GM12874 (cell line): ENCODE measurements at regions not wholly inside any gene's neighbourhood (a gene's known extent, or its start where the extent isn't known, plus 50 kb on each side); places are given as distances from the start of the nearest gene placed in this dataset.

ENCODE experiments used
- CTCF ChIP-seq: IDR thresholded peaks from 2 replicates; pipeline ENCODE4 v1.5.1; 2011; ENCODE audit warnings: low read depth, mild to moderate bottlenecking, control low read depth, low read length, moderate library complexity; ENCODE audit not compliant: insufficient read depth

DNA sequence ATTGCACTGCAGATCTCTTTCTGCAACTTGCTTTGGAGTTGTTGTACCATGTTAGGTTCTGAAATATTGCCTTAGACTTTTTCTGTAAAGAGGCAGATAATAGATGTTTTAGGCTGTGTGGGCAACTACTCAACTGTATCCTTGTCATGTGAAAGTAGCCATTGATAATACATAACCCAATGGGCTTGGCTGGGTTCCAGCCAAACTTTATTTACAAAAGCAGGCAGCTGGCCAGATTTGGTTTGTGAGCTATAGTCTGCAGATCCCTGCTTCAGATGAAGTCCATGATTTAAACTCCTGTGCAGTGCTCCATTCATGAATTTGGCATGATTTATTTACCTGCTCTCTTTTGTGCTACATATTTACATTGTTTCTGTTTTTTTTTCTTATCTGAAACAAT lies 300.4 kb downstream of the IRX2 start:
- TF ChIP-seq CTCF: no peak

- no peak for TF ChIP-seq CTCF
Observed at GRCh38 chr5:2442496-2443354, 308.8 kb downstream of the IRX2 start.

DNA sequence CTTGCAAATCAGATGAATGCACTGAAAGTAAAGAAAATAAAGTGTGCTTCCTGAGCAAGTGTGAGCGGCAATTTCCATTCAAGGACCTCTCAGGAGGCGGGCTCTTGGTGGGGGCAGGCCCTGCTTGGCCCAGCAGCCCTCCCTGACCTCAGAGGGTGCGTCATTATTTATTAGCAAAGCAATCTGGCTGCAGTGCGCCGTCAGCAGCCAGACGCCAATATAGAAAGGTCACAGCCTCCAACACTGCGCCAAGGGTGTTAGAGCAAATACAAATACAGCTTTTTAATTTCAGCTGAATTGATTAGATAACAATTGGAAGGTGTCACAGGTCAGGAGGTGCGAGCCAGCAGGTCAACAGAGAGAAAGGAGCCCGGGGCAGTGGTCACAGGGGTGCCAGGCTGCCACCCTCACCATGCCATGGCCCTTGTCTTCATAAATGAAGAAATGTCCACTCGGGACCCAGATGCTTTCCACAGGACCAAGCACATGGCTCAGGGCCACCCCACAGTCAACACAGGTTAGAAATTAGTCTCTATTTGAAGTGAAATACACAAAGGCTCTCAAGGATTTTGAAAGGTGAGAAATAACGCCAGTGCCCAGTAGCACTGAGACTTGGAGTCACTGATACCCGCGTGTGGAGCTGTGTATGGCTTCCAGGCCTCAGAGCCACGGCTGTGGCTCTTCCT lies 309.8 kb downstream of the IRX2 start:
- TF ChIP-seq CTCF: no peak

DNA sequence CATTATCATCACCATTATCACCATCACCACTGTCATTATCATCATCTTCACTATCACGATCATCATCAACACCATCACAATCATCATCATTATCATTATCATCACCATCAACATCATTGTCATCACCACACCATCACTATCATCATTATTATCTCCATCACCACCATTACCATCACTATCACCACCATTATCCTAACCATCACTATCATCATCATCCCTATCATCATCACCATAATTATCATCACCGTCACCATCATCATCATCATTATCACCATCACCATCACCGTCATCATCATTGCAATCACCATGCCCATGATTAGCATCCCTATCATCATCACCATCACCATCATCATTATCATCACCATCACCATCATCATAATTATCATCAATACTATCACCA lies 311.9 kb downstream of the IRX2 start:
- no peak for TF ChIP-seq CTCF

GRCh38 chr5:2433086-2433485 lies 318.4 kb downstream of the IRX2 start:
- no peak for TF ChIP-seq CTCF

DNA sequence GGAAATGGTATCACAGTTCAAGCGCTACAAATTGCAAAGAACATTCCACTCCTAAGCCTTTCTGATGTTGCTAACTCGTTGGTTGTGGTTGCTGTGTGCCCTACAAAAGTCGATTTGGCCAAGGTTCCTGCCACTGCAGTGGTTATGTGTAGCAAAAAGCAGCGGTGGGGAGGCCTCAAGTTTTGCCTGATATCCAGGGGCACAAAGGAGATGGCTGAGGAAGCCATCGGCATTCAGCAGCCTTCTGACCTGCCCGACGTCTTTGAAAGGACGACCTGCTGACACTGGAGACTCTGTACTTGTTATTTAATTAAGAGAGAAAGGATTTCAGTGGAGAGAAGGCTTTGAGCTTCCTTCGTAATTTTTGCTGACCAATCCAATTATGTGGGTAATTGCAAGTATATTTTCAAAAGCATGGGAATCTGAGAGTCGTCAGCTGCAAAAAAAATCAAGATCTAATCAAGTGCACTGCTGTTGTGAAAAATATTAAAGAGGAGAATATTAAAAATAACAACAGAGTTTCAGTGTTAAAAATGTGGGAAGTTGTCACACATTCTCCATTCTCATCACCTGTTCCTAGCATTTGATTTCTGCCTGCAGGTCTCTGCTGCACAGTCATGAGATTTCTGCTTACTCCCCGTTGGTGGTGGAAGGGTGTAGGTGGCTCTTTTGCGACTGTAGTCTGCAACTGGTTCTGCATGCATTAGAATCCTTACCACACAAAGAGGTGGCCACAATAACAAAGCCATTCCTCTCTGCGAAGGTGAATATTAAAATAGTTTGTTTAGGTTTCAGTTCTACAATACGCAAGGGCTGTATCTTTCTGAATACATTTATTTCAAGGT lies 319.2 kb downstream of the IRX2 start:
- no peak for TF ChIP-seq CTCF

DNA sequence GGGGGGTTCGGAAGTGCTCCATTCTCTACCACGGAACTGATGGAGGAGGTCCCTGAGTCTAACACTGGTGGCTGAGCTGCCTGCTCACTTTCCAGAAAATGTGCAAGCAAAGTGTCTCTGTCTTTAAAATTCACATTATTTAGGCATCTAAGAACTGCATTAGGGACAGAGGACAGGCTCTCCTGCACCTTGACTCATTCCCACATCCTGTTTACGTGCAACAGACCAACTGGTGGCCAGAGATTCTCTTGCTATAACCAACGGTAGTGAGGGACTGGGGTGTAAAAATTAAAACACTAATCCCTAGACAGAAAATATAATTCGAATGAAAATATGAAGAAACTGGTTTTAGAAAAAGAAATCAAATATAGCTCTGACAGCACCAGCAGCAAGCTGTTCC lies 320.9 kb downstream of the IRX2 start:
- no peak for TF ChIP-seq CTCF
